ENCODE measurements at regions not wholly inside any gene's neighbourhood (a gene's known extent, or its start where the extent isn't known, plus 50 kb on each side); places are given as distances from the start of the nearest gene placed in this dataset.

DNA sequence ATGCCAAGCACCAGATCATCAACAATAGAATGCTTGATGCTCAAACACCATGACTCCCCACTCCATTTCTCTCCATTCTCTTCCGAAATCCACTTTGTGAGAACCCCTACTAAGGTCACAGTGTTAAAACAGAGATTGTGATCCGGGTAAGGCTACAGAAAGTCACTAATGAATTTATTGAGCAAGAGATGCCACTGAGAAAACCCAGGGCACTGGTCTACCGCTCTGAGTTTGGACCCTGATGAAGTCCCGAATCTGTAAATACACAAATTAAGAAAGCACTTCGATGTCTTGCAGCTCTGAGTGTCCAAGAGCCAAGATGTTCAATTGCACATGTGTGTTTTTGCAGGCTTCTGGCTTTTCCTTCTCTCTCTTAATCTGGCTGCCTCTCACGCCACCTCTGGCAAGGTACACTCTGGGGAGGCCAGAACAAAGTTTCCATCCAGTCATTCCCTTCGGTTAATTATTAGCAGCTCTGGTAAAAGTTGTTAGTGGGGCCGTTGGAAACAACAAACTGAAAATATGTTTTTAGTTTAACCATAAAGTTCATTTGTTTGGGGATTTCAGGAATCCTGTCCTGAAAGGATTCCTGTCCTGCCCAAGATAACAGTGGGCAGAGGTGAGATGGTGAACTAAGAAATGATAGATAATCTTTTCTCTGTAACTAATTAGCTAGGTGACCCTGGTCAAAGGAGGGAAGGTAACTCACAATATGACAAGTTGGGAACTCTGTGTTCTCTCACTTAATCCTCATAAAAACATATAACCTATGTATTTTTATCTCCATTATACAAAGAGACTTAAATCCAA, 75.4 kb downstream of the BTG1 start:
- Mint-ChIP-seq H3K4me3 (no peak overlapping the region), H3K4me1 (peaks cover 0 to 34% (median 19%) of the 10 kb centered on the region in 4 donors), H3K36me3 (peaks cover 5% of the 10 kb centered on the region), H3K9me3 (no peaks in the 10 kb centered on the region), H3K27me3 (no peaks in the 10 kb centered on the region), H3K27ac (no peak overlapping the region)
- Histone ChIP-seq H3K4me1 (ENCODE audit: control insufficient read depth, insufficient read depth, low read length, poor library complexity, severe bottlenecking) (peaks cover 6% of the 10 kb centered on the region), H3K9me3 (ENCODE audit: control insufficient read depth in 2 of 2, low read length in 2 of 2) (no peaks in the 10 kb centered on the region), H3K4me3 (ENCODE audit: low read depth, low read length) (no peak overlapping the region), H3K27me3 (ENCODE audit: control insufficient read depth, insufficient read depth, low read length) (no peaks in the 10 kb centered on the region), H3K27ac (ENCODE audit: insufficient read depth, low read length, poor library complexity, severe bottlenecking) (no peak overlapping the region), H3K36me3 (ENCODE audit: control insufficient read depth, insufficient read depth, low read length) (no peaks in the 10 kb centered on the region)
- DNase-seq (no peak), ATAC-seq (ENCODE audit: low read depth in 2 of 2) (no peak)

DNA sequence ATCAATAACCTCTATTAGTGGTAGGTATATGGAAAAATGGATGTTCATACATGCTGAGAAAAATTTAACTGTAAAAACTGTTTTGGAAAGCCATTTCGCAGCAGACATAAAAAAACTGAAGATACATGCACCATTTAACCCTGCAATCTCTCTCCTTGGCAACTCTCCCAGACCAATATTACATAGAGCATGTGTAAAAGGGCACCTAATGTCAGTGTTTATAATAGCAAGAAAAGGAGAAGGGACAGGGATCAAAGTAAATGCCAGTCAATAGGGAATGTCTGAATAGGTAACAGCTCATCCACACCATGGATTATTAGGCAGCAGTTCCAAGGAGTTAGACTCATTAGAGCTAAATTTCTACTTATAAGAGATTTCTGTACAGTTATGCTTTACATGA, 77.2 kb downstream of the BTG1 start:
- no peaks in the 10 kb centered on the region for H3K9me3 ChIP-seq (ENCODE audit: control insufficient read depth in 2 of 2, low read length in 2 of 2)
- no peak overlapping the region for H3K4me3 ChIP-seq (ENCODE audit: low read depth, low read length)
- Mint-ChIP-seq H3K9me3 (no peaks in the 10 kb centered on the region), H3K36me3 (no peaks in the 10 kb centered on the region), H3K4me3 (no peak overlapping the region), H3K27ac (no peak overlapping the region), H3K4me1 (peaks cover 5 to 42% (median 29%) of the 10 kb centered on the region in 4 donors), H3K27me3 (no peaks in the 10 kb centered on the region)
- H3K4me1 ChIP-seq (ENCODE audit: control insufficient read depth, insufficient read depth, low read length, poor library complexity, severe bottlenecking): peaks cover 16% of the 10 kb centered on the region
- H3K27me3 ChIP-seq (ENCODE audit: control insufficient read depth, insufficient read depth, low read length): no peaks in the 10 kb centered on the region
- ATAC-seq (ENCODE audit: low read depth in 2 of 2): no peak
- no peak overlapping the region for H3K27ac ChIP-seq (ENCODE audit: insufficient read depth, low read length, poor library complexity, severe bottlenecking)
- no peaks in the 10 kb centered on the region for H3K36me3 ChIP-seq (ENCODE audit: control insufficient read depth, insufficient read depth, low read length)
- DNase-seq: no peak

DNA sequence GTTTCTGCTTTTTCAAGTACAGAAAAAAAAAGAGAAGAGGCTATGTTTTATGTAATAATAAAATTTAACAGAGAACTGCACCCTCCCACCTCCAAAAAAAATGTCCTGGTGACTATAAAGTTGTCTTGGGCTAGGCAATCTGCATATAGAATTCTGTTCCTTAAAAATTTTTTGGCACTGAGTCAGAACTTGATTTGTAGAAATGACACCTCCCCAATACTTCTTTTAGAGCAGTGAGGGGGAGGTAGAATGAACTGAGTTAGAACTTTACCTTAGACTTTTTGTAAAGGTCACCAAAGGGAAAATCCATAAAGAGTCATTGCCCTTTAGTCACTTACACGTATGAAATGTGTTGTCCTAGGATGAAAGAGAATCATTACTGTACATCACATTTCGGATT, 80.0 kb downstream of the BTG1 start:
- H3K4me3 ChIP-seq (ENCODE audit: low read depth, low read length): peak overlapping the region; percentile 14
- no peak overlapping the region for H3K27ac ChIP-seq (ENCODE audit: insufficient read depth, low read length, poor library complexity, severe bottlenecking)
- H3K9me3 ChIP-seq (ENCODE audit: control insufficient read depth in 2 of 2, low read length in 2 of 2): no peaks in the 10 kb centered on the region
- Mint-ChIP-seq H3K4me1 (peaks cover 15 to 61% (median 36%) of the 10 kb centered on the region in 4 donors), H3K27ac (peak overlapping the region in 1 of 3 donors; percentile 55), H3K36me3 (peaks cover 10% of the 10 kb centered on the region), H3K9me3 (peaks cover 0 to 4% (median 0%) of the 10 kb centered on the region in 7 donors), H3K4me3 (peak overlapping the region in 1 of 4 donors; percentile 7), H3K27me3 (no peaks in the 10 kb centered on the region)
- DNase-seq (no peak), ATAC-seq (ENCODE audit: low read depth in 2 of 2) (peak in 1 of 2 donors; percentile 22)
- H3K36me3 ChIP-seq (ENCODE audit: control insufficient read depth, insufficient read depth, low read length): no peaks in the 10 kb centered on the region
- no peaks in the 10 kb centered on the region for H3K27me3 ChIP-seq (ENCODE audit: control insufficient read depth, insufficient read depth, low read length)
- H3K4me1 ChIP-seq (ENCODE audit: control insufficient read depth, insufficient read depth, low read length, poor library complexity, severe bottlenecking): peaks cover 16% of the 10 kb centered on the region

DNA sequence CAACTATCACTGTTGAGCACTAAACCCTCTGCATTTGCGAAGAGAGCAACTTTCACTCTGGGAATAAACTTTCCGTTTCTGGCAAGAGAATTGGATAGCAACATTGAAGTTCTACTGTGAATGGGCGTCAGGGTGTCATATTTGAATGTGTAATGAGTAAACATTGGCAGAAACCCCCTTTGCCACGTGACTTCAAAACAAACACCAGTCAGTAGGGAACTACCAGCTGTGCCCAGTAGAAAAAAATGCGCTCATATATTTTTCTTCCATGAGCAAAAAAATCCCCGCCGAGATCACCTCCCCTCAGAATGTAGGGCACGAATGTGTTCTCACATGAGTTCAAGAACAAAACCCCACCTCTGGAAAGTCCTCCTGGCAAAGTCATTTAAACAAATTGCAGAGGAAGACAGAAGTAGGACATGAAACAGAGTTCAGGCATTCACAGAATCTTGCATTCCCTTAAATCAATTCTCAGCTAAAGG, 80.6 kb downstream of the BTG1 start:
- Mint-ChIP-seq H3K9me3 (peaks cover 0 to 4% (median 0%) of the 10 kb centered on the region in 7 donors), H3K4me1 (peaks cover 15 to 61% (median 37%) of the 10 kb centered on the region in 4 donors), H3K4me3 (peak overlapping the region in 3 of 4 donors; percentile 56 to 71 (median 61)), H3K27ac (peak overlapping the region in 2 of 3 donors; percentile 55 to 88), H3K36me3 (peaks cover 10% of the 10 kb centered on the region), H3K27me3 (no peaks in the 10 kb centered on the region)
- Histone ChIP-seq H3K4me3 (ENCODE audit: low read depth, low read length) (peak overlapping the region; percentile 14), H3K27ac (ENCODE audit: insufficient read depth, low read length, poor library complexity, severe bottlenecking) (peak overlapping the region; percentile 38), H3K9me3 (ENCODE audit: control insufficient read depth in 2 of 2, low read length in 2 of 2) (no peaks in the 10 kb centered on the region), H3K36me3 (ENCODE audit: control insufficient read depth, insufficient read depth, low read length) (no peaks in the 10 kb centered on the region), H3K27me3 (ENCODE audit: control insufficient read depth, insufficient read depth, low read length) (no peaks in the 10 kb centered on the region), H3K4me1 (ENCODE audit: control insufficient read depth, insufficient read depth, low read length, poor library complexity, severe bottlenecking) (peaks cover 16% of the 10 kb centered on the region)
- ATAC-seq (ENCODE audit: low read depth in 2 of 2) (peak in 1 of 2 donors; percentile 52), DNase-seq (peak; percentile 38 to 46 (median 42))

DNA sequence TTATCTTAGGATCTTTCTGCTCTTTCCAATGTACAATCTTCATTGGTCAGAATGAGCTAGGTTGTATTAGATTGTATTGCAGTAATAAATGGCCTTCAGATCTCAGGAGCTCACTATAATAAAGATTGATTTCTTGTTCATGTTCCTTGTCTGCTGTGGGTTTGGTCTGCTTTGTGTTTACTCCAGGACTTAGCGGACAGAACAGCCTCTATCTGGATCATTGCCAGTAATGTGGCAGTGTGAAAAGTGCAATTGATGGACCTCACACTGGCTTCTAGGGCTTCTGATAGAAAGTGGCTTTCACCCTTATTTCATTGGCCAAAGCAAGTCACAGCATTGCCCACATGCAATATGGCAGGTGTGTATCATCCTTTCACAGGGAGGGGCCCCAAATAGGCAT, 81.2 kb downstream of the BTG1 start:
- H3K4me1 ChIP-seq (ENCODE audit: control insufficient read depth, insufficient read depth, low read length, poor library complexity, severe bottlenecking): peaks cover 21% of the 10 kb centered on the region
- H3K4me3 ChIP-seq (ENCODE audit: low read depth, low read length): no peak overlapping the region
- no peaks in the 10 kb centered on the region for H3K27me3 ChIP-seq (ENCODE audit: control insufficient read depth, insufficient read depth, low read length)
- H3K9me3 ChIP-seq (ENCODE audit: control insufficient read depth in 2 of 2, low read length in 2 of 2): no peaks in the 10 kb centered on the region
- ATAC-seq (ENCODE audit: low read depth in 2 of 2): no peak
- peaks cover 10% of the 10 kb centered on the region for H3K36me3 Mint-ChIP-seq
- peak overlapping the region in 1 of 3 donors; percentile 20 for H3K27ac Mint-ChIP-seq
- no peaks in the 10 kb centered on the region for H3K27me3 Mint-ChIP-seq
- peaks cover 15 to 62% (median 40%) of the 10 kb centered on the region in 4 donors for H3K4me1 Mint-ChIP-seq
- no peak for DNase-seq
- H3K27ac ChIP-seq (ENCODE audit: insufficient read depth, low read length, poor library complexity, severe bottlenecking): peak overlapping the region; percentile 38
- peaks cover 0 to 4% (median 0%) of the 10 kb centered on the region in 7 donors for H3K9me3 Mint-ChIP-seq
- H3K36me3 ChIP-seq (ENCODE audit: control insufficient read depth, insufficient read depth, low read length): no peaks in the 10 kb centered on the region
- H3K4me3 Mint-ChIP-seq: no peak overlapping the region

DNA sequence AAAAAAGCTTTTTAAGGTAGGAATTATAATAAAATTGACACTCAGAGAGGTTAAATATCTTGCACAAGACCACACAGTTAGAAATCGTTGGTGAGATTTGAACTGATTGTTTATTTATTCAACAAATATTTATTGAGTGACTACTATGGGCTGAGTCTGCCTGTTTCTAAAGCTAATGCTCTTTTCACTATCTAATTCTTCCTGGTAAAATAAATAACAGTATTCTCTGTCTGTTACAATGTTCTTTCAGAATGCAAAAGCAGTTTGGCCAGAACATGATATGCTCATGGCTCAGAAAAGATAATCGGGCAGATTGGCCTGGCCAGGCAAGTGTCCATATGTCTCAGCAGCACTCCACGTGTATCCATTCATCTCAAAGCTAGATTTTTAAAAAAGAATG, 82.0 kb downstream of the BTG1 start:
- Histone ChIP-seq H3K4me3 (ENCODE audit: low read depth, low read length) (no peak overlapping the region), H3K36me3 (ENCODE audit: control insufficient read depth, insufficient read depth, low read length) (no peaks in the 10 kb centered on the region), H3K27me3 (ENCODE audit: control insufficient read depth, insufficient read depth, low read length) (no peaks in the 10 kb centered on the region), H3K27ac (ENCODE audit: insufficient read depth, low read length, poor library complexity, severe bottlenecking) (no peak overlapping the region), H3K4me1 (ENCODE audit: control insufficient read depth, insufficient read depth, low read length, poor library complexity, severe bottlenecking) (peaks cover 29% of the 10 kb centered on the region), H3K9me3 (ENCODE audit: control insufficient read depth in 2 of 2, low read length in 2 of 2) (no peaks in the 10 kb centered on the region)
- no peak for ATAC-seq (ENCODE audit: low read depth in 2 of 2)
- DNase-seq: no peak
- peaks cover 18 to 69% (median 44%) of the 10 kb centered on the region in 4 donors for H3K4me1 Mint-ChIP-seq
- H3K36me3 Mint-ChIP-seq: peaks cover 10% of the 10 kb centered on the region
- peak overlapping the region in 1 of 3 donors; percentile 47 for H3K27ac Mint-ChIP-seq
- H3K27me3 Mint-ChIP-seq: no peaks in the 10 kb centered on the region
- no peak overlapping the region for H3K4me3 Mint-ChIP-seq
- H3K9me3 Mint-ChIP-seq: peaks cover 0 to 4% (median 0%) of the 10 kb centered on the region in 7 donors

DNA sequence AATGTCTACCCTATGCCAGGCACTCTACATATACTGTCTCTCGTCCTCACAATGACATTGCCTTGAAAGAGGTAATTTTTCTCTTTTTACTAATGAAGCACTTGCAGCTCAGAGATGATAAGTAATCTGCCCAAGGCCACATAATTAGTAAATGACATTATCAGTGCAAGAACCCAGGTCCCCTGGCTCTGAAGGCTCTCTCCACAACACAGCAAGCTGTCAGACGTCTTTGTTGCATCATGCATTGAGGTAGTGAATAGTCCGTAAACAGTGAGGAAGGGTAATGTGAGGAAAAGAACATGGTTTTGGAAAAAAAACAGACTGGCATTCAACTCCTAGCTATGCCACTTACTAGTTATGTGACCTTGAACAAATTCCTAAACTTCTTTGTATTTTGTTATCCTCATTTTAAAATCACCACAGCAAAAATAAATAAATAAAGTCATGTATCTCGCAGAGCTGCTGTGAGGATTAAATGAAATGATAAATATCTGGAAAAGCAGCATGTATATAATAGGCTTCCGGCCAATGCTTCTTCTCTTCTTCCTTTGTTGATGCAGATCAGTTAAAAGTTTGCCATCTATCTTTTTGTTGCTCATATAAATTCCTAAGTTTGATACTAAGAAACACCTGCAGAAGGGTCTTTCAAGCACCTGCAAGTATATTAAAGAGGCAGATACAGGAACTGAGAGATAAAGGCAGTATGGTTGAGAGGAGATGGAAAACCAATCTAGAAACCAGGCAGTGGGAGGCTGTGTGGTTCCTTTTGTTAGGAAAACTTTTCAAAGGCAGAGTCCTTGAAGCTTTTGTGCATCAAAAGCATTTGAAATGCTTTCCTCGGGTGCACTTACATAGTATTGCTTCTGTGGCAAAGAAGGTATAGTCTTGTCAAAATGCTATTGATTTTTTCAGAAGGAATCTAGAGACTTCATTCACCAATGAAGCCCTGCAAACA, 82.8 kb downstream of the BTG1 start:
- Histone ChIP-seq H3K27ac (ENCODE audit: insufficient read depth, low read length, poor library complexity, severe bottlenecking) (no peak overlapping the region), H3K27me3 (ENCODE audit: control insufficient read depth, insufficient read depth, low read length) (no peaks in the 10 kb centered on the region), H3K9me3 (ENCODE audit: control insufficient read depth in 2 of 2, low read length in 2 of 2) (no peaks in the 10 kb centered on the region), H3K4me3 (ENCODE audit: low read depth, low read length) (no peak overlapping the region), H3K36me3 (ENCODE audit: control insufficient read depth, insufficient read depth, low read length) (no peaks in the 10 kb centered on the region), H3K4me1 (ENCODE audit: control insufficient read depth, insufficient read depth, low read length, poor library complexity, severe bottlenecking) (peaks cover 36% of the 10 kb centered on the region)
- H3K36me3 Mint-ChIP-seq: peaks cover 10% of the 10 kb centered on the region
- ATAC-seq (ENCODE audit: low read depth in 2 of 2) (no peak), DNase-seq (no peak)
- peaks cover 24 to 77% (median 52%) of the 10 kb centered on the region in 4 donors for H3K4me1 Mint-ChIP-seq
- H3K27me3 Mint-ChIP-seq: no peaks in the 10 kb centered on the region
- no peak overlapping the region for H3K4me3 Mint-ChIP-seq
- peaks cover 0 to 4% (median 0%) of the 10 kb centered on the region in 7 donors for H3K9me3 Mint-ChIP-seq
- peak overlapping the region in 1 of 3 donors; percentile 20 for H3K27ac Mint-ChIP-seq
